ENCODE measurements at regions not wholly inside any gene's neighbourhood (a gene's known extent, or its start where the extent isn't known, plus 50 kb on each side); places are given as distances from the start of the nearest gene placed in this dataset.

GRCh38 chr4:31294655-31295480 is 574.7 kb downstream of the PCDH7 start:
- TF ChIP-seq CTCF (IDR thresholded peaks at IDR 0.05) (no peak), POLR2AphosphoS5 (IDR thresholded peaks at IDR 0.05; ENCODE audit: low read depth, low read length) (no peak), REST (IDR thresholded peaks at IDR 0.05; ENCODE audit: insufficient read depth in 1 of 2, low read depth in 2 of 2, low read length in 1 of 2) (no peak)

Measured in Panc1 (cell line).